SK-N-SH (cell line): ENCODE measurements at regions not wholly inside any gene's neighbourhood (a gene's known extent, or its start where the extent isn't known, plus 50 kb on each side); places are given as distances from the start of the nearest gene placed in this dataset.

Experiments used
- CHD2 ChIP-seq: fragments of 150-350 bp; IDR thresholded peaks from 2 replicates; pipeline ENCODE4 v1.6.1; 2018; ENCODE audit warnings: low read length; ENCODE audit not compliant: partially characterized antibody
- CTCF ChIP-seq: fragments of 200-600 bp; sonication (generic); IDR thresholded peaks from 2 replicates; pipeline ENCODE4 v1.6.1; 2017; ENCODE audit warnings: antibody characterized with exemption, mild to moderate bottlenecking, moderate library complexity
- FOXJ3 ChIP-seq: sonication (generic); formaldehyde crosslinking; IDR thresholded peaks from 2 replicates; pipeline ENCODE4 v1.5.1; 2020; ENCODE audit warnings: mild to moderate bottlenecking, missing genetic modification reagents
- NFIC ChIP-seq: IDR thresholded peaks from 2 replicates; pipeline ENCODE4 v1.4.0; 2012; ENCODE audit warnings: borderline replicate concordance
- REST ChIP-seq: IDR thresholded peaks from 2 replicates; pipeline ENCODE4 v1.6.1; 2012; ENCODE audit warnings: mild to moderate bottlenecking, low read depth, low read length, moderate library complexity
- TEAD4 ChIP-seq: IDR thresholded peaks from 2 replicates; pipeline ENCODE4 v1.4.0; 2012; ENCODE audit warnings: mild to moderate bottlenecking, borderline replicate concordance; ENCODE audit not compliant: insufficient read depth
- YY1 ChIP-seq: IDR thresholded peaks from 2 replicates; pipeline ENCODE4 v1.4.0; 2012; ENCODE audit warnings: low read depth, mild to moderate bottlenecking

DNA sequence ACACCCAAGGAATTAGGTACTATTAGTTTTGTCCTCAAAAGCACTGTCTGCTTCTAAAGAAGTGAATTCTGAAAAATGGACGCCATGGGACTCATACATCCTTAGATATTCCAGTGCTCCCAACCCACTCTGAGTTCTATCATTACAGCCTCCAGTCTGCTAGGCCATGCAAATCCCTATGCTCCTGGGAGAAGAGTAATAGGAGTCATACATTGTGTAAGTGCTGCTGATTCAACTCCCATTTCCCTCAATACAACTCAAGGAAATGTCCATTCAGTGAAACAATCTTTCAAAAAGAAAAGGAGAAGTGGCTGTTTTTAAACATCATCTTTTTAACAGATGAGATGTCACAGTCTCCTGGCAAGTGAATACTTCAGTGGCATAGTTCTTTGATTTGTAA, 590.2 kb upstream of the LRRC4C start:
- TF ChIP-seq YY1 (no peak), CHD2 (no peak), CTCF (no peak), TEAD4 (no peak), REST (no peak), NFIC (no peak), FOXJ3 (CRISPR knock-in tag) (no peak)
